SK-N-SH (cell line): ENCODE measurements at regions not wholly inside any gene's neighbourhood (a gene's known extent, or its start where the extent isn't known, plus 50 kb on each side); places are given as distances from the start of the nearest gene placed in this dataset.

Experiments used
- CHD2 ChIP-seq: fragments of 150-350 bp; IDR thresholded peaks from 2 replicates; pipeline ENCODE4 v1.6.1; 2018; ENCODE audit warnings: low read length; ENCODE audit not compliant: partially characterized antibody
- CTCF ChIP-seq: fragments of 200-600 bp; sonication (generic); IDR thresholded peaks from 2 replicates; pipeline ENCODE4 v1.6.1; 2017; ENCODE audit warnings: antibody characterized with exemption, mild to moderate bottlenecking, moderate library complexity
- EP300 ChIP-seq, 2 experiments: IDR thresholded peaks; 2 replicates each; pipeline versions ENCODE4 v1.4.0 to v1.6.1; 2012; ENCODE audit warnings: borderline replicate concordance in 1 of 2, low read depth in 1 of 2, low read length in 1 of 2
- JUND ChIP-seq: IDR thresholded peaks from 2 replicates; pipeline ENCODE4 v1.4.0; 2012
- NRF1 ChIP-seq: IDR thresholded peaks from 2 replicates; pipeline ENCODE4 v1.6.1; 2012; ENCODE audit warnings: low read depth, mild to moderate bottlenecking, low read length
- POLR2AphosphoS5 ChIP-seq: IDR thresholded peaks from 2 replicates; pipeline ENCODE4 v1.6.1; 2012; ENCODE audit warnings: low read depth, low read length
- RCOR1 ChIP-seq: fragments of 150-350 bp; IDR thresholded peaks from 2 replicates; pipeline ENCODE4 v1.6.1; 2017; ENCODE audit warnings: antibody characterized with exemption, low read length
- REST ChIP-seq: IDR thresholded peaks from 2 replicates; pipeline ENCODE4 v1.6.1; 2012; ENCODE audit warnings: mild to moderate bottlenecking, low read depth, low read length, moderate library complexity
- SIN3A ChIP-seq: IDR thresholded peaks from 2 replicates; pipeline ENCODE4 v1.6.1; 2012; ENCODE audit warnings: low read depth, mild to moderate bottlenecking, low read length, moderate library complexity, borderline replicate concordance
- TAF1 ChIP-seq: IDR thresholded peaks from 2 replicates; pipeline ENCODE4 v1.6.1; 2012; ENCODE audit warnings: low read depth, mild to moderate bottlenecking, low read length, moderate library complexity, borderline replicate concordance
- TCF12 ChIP-seq: IDR thresholded peaks from 2 replicates; pipeline ENCODE4 v1.4.0; 2012
- TF ChIP-seq, protein P1 (sequence below): fragments of 150-350 bp; IDR thresholded peaks from 2 replicates; pipeline ENCODE4 v1.6.1; 2017; ENCODE audit warnings: antibody characterized with exemption, low read length, low read depth, borderline replicate concordance

DNA sequence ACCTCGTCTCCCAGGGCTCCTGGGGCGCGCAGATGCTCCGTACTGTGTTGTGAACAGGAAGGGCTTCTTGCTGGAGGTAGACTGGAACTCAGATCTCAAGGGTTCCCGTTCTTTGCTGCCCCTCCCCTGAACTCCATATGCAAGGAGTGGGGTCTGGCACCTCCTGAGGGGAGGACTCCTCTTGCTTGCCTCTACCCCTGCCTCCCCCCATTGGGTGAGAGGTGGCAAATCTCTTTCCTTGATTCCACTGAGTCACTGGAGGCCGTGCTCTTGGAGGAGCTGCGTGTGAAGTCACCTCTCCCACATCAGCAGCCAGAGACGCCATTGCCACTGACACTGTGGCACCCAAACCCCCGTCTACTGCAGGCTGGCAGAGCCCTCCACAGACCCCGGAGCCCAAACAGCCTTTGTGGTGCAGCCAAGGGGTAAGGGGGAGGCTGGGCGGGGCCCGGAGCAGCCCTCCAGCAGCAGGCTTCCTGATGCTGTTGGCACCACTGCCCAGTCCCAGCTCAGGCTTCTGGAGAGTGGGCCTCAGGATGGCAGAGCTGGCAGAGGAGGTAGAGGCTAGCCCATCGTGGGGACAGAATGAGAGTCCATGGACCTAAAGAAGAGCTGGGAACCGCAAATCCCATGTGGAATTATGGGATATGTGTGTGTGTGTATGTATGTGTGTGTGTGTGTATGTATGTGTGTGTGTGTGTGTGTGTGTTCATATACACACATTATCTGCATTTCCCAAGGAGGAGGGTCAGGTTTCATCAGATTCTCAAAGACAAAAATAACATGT lies 104.9 kb upstream of the RUNX3 start:
- TF ChIP-seq NRF1 (no peak), CTCF (no peak), JUND (no peak), POLR2AphosphoS5 (no peak), CHD2 (no peak), EP300 (IDR thresholded peaks at IDR 0.05; ENCODE audit: borderline replicate concordance in 1 of 2, low read depth in 1 of 2, low read length in 1 of 2) (no peak), REST (no peak), TAF1 (no peak), SIN3A (no peak), TCF12 (no peak), RCOR1 (no peak)
- TF ChIP-seq, protein P1, sequence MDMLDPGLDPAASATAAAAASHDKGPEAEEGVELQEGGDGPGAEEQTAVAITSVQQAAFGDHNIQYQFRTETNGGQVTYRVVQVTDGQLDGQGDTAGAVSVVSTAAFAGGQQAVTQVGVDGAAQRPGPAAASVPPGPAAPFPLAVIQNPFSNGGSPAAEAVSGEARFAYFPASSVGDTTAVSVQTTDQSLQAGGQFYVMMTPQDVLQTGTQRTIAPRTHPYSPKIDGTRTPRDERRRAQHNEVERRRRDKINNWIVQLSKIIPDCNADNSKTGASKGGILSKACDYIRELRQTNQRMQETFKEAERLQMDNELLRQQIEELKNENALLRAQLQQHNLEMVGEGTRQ = no peak
